Muscle layer of colon (tissue), 2 donors: ENCODE measurements at regions not wholly inside any gene's neighbourhood (a gene's known extent, or its start where the extent isn't known, plus 50 kb on each side); places are given as distances from the start of the nearest gene placed in this dataset.

ENCODE experiments used
- H3K27ac ChIP-seq: one replicate; pipeline ENCODE4 v1.7.0; 2013; ENCODE audit warnings: low read depth, mild to moderate bottlenecking, low read length, moderate library complexity
- H3K27me3 ChIP-seq, 2 donors: one replicate each; pipeline ENCODE4 v1.7.0; 2013; ENCODE audit warnings: low read length in 2 of 2, mild to moderate bottlenecking in 2 of 2; ENCODE audit not compliant: insufficient read depth in 2 of 2, control insufficient read depth in 1 of 2
- H3K36me3 ChIP-seq: one replicate; pipeline ENCODE4 v1.7.0; 2013; ENCODE audit warnings: mild to moderate bottlenecking, low read length; ENCODE audit not compliant: insufficient read depth
- H3K4me1 ChIP-seq: one replicate; pipeline ENCODE4 v1.7.0; 2013; ENCODE audit warnings: mild to moderate bottlenecking, low read length; ENCODE audit not compliant: insufficient read depth
- H3K4me3 ChIP-seq, 2 donors: one replicate each; pipeline ENCODE4 v1.7.0; 2013; ENCODE audit warnings: low read length in 2 of 2, low read depth in 1 of 2, mild to moderate bottlenecking in 1 of 2, moderate library complexity in 1 of 2
- H3K9ac ChIP-seq: one replicate; pipeline ENCODE4 v1.7.0; 2013; ENCODE audit warnings: low read length
- H3K9me3 ChIP-seq: one replicate; pipeline ENCODE4 v1.7.0; 2013; ENCODE audit warnings: mild to moderate bottlenecking, low read length
- donor health status: abdominal sarcoma.
- donor health status: Adenocarcinoma of cecum.

GRCh38 chr10:130848855-130849254 is 462.7 kb downstream of the TCERG1L start:
- Histone ChIP-seq H3K36me3 (no peaks in the 10 kb centered on the region), H3K4me1 (no peaks in the 10 kb centered on the region), H3K27me3 (peaks cover 0 to 4% of the 10 kb centered on the region in 2 donors), H3K4me3 (no peak overlapping the region), H3K27ac (no peak overlapping the region), H3K9me3 (no peaks in the 10 kb centered on the region), H3K9ac (no peak overlapping the region)

GRCh38 chr10:130854151-130854550 is 457.4 kb downstream of the TCERG1L start:
- H3K9me3 ChIP-seq: no peaks in the 10 kb centered on the region
- H3K27me3 ChIP-seq: no peaks in the 10 kb centered on the region
- H3K9ac ChIP-seq: no peak overlapping the region
- no peaks in the 10 kb centered on the region for H3K36me3 ChIP-seq
- no peaks in the 10 kb centered on the region for H3K4me1 ChIP-seq
- no peak overlapping the region for H3K27ac ChIP-seq
- H3K4me3 ChIP-seq: no peak overlapping the region

DNA sequence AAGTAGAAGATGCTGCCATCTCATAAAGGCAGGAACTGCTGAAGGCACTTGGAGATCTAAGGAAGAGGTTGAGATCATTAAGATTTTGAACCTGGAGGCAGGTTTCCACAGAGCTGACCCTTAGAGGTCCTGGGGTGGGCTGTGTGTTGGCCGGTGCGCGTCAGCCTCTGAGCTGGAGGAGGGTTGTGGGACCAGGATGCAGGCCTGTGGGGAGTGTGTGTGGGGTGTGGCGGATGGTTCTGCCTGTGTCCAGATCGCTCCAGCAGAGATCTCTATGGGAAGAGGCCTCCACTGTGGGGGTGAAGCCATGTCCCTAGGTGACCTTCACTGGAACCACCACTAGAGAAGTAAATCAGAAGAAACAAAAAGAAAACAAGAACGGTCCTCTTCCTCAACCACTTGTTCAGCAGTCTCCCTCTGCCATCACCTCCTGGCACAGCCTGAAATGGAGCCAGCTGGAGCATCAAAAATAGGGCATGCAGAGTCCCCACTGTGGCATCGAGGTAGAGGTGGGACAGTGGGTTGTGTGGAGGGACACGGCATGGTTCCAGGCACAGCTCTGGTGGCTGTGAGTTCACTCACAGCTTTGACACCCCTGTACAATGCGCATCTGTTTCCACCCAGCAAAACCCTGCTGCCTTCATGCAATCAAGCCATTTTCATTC is 453.8 kb downstream of the TCERG1L start:
- Histone ChIP-seq H3K4me3 (no peak overlapping the region), H3K9me3 (no peaks in the 10 kb centered on the region), H3K36me3 (no peaks in the 10 kb centered on the region), H3K9ac (no peak overlapping the region), H3K4me1 (no peaks in the 10 kb centered on the region), H3K27me3 (no peaks in the 10 kb centered on the region), H3K27ac (no peak overlapping the region)

DNA sequence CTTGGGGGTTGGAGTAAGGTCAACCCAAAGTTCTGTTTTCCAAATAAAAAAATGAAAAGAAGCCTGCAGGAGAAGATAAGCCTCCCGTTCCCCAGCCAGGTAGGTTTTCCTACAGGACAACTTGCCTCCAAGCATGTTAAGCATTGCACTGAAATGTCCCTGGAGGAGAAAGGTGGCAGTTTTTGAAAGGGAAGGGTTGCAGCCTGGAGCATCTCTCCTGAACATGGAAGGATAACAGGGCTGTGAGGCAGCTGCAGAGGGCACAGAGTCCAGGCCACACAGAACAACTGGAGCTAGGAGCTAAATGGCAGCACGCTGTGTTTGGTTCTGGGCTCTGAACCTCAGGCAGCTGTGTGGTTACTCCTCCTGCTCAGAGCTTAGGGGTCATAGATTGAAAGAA is 452.9 kb downstream of the TCERG1L start:
- H3K4me3 ChIP-seq: no peak overlapping the region
- H3K36me3 ChIP-seq: no peaks in the 10 kb centered on the region
- H3K4me1 ChIP-seq: no peaks in the 10 kb centered on the region
- H3K27me3 ChIP-seq: no peaks in the 10 kb centered on the region
- no peak overlapping the region for H3K9ac ChIP-seq
- H3K27ac ChIP-seq: no peak overlapping the region
- H3K9me3 ChIP-seq: no peaks in the 10 kb centered on the region

GRCh38 chr10:130859427-130859826 is 452.1 kb downstream of the TCERG1L start:
- H3K4me1 ChIP-seq: no peaks in the 10 kb centered on the region
- no peak overlapping the region for H3K4me3 ChIP-seq
- H3K9me3 ChIP-seq: no peaks in the 10 kb centered on the region
- no peak overlapping the region for H3K9ac ChIP-seq
- H3K27me3 ChIP-seq: no peaks in the 10 kb centered on the region
- H3K27ac ChIP-seq: no peak overlapping the region
- H3K36me3 ChIP-seq: no peaks in the 10 kb centered on the region

GRCh38 chr10:130862122-130862521 is 449.4 kb downstream of the TCERG1L start:
- Histone ChIP-seq H3K4me3 (no peak overlapping the region), H3K9ac (no peak overlapping the region), H3K27me3 (no peaks in the 10 kb centered on the region), H3K36me3 (no peaks in the 10 kb centered on the region), H3K9me3 (no peaks in the 10 kb centered on the region), H3K27ac (no peak overlapping the region), H3K4me1 (no peaks in the 10 kb centered on the region)

GRCh38 chr10:130862626-130863025 is 448.9 kb downstream of the TCERG1L start:
- no peak overlapping the region for H3K4me3 ChIP-seq
- H3K4me1 ChIP-seq: no peaks in the 10 kb centered on the region
- no peaks in the 10 kb centered on the region for H3K9me3 ChIP-seq
- no peak overlapping the region for H3K27ac ChIP-seq
- no peak overlapping the region for H3K9ac ChIP-seq
- H3K36me3 ChIP-seq: no peaks in the 10 kb centered on the region
- H3K27me3 ChIP-seq: no peaks in the 10 kb centered on the region

- H3K27me3 ChIP-seq: no peaks in the 10 kb centered on the region
- H3K9ac ChIP-seq: no peak overlapping the region
- H3K9me3 ChIP-seq: no peaks in the 10 kb centered on the region
- H3K27ac ChIP-seq: no peak overlapping the region
- no peaks in the 10 kb centered on the region for H3K4me1 ChIP-seq
- no peak overlapping the region for H3K4me3 ChIP-seq
- H3K36me3 ChIP-seq: no peaks in the 10 kb centered on the region
These were observed 448.5 kb downstream of the TCERG1L start for GRCh38 chr10:130863044-130863443.

DNA sequence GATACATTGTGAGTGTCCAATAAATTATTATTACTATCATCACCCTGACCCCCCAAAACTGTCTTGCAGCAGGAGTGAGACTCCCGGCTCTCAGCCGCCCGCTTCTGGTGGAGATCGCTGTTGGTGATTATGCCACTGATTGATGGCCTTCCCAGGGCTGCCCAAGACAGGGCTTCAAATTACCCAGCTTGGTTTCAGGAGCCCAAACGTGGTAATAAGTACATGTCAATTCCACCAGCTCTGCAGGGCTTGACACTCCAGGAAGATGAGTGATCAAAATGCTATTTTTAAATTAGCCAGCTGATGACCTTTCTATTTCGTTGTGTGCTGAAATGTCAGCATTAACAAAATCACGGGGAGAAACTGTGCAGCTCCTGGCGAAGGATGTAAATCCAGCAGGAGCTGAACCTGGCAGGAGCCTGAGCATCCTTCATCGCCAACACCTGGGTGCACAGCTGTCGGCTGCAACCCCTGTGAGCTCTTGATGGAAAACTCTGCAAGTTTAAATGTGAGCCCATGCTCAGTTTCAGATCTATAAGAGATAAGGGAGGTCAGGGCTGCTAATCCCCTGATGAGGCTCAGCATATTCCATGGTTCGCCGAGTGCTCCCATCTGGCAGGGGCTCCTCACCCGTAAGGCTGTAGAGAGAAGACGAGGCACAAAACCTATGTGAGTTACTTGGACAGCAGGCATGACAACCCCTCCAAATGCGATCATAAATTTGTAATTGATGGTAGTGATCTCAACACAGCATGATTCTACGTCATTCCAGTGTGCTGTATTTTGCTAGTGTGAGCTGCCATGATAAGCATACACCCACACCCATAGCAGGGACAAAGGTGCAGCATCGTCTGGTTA is 446.3 kb downstream of the TCERG1L start:
- no peaks in the 10 kb centered on the region for H3K27me3 ChIP-seq
- no peaks in the 10 kb centered on the region for H3K9me3 ChIP-seq
- H3K4me3 ChIP-seq: no peak overlapping the region
- no peaks in the 10 kb centered on the region for H3K4me1 ChIP-seq
- H3K36me3 ChIP-seq: no peaks in the 10 kb centered on the region
- H3K27ac ChIP-seq: no peak overlapping the region
- H3K9ac ChIP-seq: no peak overlapping the region

GRCh38 chr10:130866857-130867256 is 444.7 kb downstream of the TCERG1L start:
- H3K4me1 ChIP-seq: no peaks in the 10 kb centered on the region
- no peaks in the 10 kb centered on the region for H3K27me3 ChIP-seq
- H3K9me3 ChIP-seq: no peaks in the 10 kb centered on the region
- H3K36me3 ChIP-seq: no peaks in the 10 kb centered on the region
- no peak overlapping the region for H3K27ac ChIP-seq
- H3K9ac ChIP-seq: no peak overlapping the region
- no peak overlapping the region for H3K4me3 ChIP-seq

- no peak overlapping the region for H3K9ac ChIP-seq
- H3K27me3 ChIP-seq: no peaks in the 10 kb centered on the region
- no peaks in the 10 kb centered on the region for H3K4me1 ChIP-seq
- H3K27ac ChIP-seq: no peak overlapping the region
- no peak overlapping the region for H3K4me3 ChIP-seq
- H3K36me3 ChIP-seq: no peaks in the 10 kb centered on the region
- H3K9me3 ChIP-seq: no peaks in the 10 kb centered on the region
These were observed 443.9 kb downstream of the TCERG1L start for GRCh38 chr10:130867446-130868194.
